HG02642 (cell line): ENCODE measurements at regions not wholly inside any gene's neighbourhood (a gene's known extent, or its start where the extent isn't known, plus 50 kb on each side); places are given as distances from the start of the nearest gene placed in this dataset.

Experiments
- ATAC-seq: cut with Tn5 transposase; IDR thresholded peaks from one replicate; pipeline ENCODE4 v1.9.1; 2021; ENCODE audit warnings: mild to moderate bottlenecking; ENCODE audit not compliant: unreplicated experiment, poor library complexity

DNA sequence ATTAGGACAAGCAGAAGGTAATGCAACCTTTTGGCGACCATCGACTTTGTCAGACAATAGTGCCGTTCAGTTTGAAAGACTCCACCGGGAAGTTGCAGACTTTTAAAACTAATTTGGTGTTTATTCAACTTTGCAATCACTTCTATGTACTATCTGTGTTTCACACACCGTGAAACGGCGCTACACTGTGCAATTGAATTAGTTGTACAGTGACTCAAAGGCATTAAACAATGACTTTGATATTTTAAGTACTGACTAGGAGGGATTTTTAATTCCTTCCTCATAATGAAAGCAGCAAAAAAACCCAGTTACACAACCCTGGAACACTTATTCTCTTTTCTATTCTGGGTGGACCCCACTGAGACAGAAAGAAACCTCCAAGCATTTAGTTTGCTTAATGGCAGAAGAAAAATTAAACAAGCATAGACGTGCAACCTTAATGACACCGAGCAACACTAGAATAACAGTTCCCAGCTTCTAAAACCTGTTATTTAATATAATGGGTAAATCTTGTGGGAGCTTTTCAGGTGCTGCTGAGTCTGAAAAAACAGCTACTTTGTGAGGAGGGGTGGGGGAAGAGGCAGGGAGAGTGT is 176.8 kb downstream of the LMO4 start:
- no peak for ATAC-seq

DNA sequence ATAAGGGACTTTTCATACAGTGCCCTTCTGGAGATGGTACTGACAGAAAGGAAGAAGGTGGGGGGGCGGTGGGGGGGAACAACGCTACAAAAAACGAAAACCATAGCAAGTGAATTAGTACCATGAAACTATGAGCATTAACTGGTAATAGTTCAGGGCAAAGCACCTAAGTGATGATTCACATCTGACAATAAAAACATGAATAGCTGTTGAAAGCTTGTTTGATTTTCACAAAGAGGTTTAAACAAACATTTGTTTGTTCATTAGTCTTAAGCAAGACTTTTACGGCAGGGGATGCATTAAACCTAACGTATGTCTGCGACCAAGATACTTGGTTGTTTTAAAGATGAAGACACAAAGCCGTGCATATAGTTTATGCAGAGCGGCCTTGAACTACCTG is 177.5 kb downstream of the LMO4 start:
- no peak for ATAC-seq

DNA sequence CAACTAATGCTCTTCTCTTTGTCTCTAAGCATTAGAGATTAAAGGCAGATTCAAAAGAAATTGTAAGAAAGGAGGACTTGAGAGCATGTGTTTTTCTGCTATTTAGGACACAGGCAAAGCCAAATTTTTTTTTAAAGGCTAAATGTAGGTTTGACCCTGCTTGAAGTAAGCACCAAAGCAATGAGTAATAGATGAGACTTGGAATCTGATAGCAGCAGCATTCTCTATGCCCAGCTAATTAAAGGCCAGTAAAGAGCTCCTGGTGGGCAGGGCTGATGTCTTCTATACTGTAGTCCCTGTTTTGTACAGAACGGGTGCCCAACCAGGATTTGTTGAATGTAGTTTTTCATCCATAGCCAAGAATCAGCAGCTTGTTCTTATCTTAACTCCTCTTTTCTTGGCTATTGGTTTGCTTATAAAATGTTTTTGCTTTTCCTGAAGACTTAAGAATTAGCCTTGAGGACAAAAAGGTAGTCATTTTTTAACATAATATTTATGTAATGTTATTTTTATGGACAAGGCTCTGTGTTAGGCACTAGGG is 179.6 kb downstream of the LMO4 start:
- ATAC-seq, result no peak

DNA sequence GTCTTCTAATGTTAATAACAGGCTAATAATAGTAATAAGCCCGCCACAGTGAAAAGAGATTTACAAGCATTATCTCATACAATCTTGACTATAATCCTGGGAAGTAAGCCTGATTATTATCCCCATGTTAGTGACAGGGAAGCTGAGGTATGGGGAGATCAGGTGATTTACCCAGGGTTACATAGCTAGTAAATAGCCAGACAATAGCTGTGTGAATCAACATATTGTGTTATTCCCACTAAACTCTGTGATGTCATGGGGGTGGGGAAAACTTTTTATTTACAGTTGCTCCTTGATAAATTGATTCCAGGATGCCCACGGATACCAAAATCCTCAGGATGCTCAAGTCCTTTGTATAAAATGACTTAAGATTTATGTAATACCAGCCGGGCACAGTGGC is 181.9 kb downstream of the LMO4 start:
- no peak for ATAC-seq

DNA sequence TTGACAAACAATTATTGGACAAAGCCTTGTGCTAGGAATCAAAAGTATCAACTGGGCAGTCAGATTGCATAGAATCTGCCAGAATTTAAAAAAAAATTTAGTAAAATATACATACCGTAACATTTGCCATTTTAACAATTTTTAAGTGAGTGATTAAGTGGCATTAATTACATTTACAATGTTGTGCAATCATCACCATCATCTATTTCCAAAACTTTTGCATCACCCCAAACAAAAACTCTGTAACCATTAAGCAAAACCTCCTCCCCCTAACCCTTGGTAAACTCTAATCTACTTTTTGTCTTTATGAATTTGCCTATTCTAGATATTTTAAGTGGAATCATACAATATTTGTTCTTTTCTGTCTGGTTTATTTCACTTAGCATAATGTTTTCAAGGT is 182.8 kb downstream of the LMO4 start:
- ATAC-seq, result no peak

DNA sequence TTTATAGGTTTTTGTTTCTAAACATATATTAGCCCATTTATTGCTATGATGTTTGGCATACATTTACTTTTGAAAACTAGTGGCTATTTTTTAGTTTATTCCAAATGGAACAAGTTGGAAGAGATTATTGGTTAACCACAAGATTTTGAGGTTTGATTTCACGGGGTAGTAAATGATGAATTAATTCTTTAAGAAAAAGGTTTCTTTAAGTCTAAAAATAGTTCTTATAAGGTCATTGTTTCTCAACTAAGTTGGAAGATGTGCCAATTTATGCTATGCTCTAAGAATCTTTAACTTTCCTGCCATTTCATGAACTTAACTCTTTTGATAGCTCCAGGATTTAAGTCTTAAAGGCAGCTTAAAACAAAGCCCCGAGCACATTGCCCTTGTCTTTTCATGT is 183.8 kb downstream of the LMO4 start:
- no peak for ATAC-seq

DNA sequence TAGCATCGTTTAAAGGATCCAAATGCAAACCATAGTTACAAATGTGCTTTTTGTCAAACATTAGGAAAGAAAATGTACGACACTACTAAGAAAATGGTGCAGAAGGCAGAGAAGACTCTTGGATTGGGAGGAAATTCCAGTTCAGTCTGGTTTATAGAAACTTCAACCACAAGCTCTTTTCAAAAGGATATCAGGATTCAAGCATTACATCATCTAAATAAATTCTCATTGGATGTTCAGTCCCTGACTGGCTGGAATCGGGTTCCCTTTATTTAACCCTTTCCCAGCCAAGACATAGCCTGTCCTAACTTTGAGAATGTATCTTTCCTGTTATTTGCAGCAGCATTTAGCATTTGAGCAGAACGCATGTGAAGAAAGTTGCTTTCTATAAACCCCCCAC is 184.6 kb downstream of the LMO4 start:
- no peak for ATAC-seq

DNA sequence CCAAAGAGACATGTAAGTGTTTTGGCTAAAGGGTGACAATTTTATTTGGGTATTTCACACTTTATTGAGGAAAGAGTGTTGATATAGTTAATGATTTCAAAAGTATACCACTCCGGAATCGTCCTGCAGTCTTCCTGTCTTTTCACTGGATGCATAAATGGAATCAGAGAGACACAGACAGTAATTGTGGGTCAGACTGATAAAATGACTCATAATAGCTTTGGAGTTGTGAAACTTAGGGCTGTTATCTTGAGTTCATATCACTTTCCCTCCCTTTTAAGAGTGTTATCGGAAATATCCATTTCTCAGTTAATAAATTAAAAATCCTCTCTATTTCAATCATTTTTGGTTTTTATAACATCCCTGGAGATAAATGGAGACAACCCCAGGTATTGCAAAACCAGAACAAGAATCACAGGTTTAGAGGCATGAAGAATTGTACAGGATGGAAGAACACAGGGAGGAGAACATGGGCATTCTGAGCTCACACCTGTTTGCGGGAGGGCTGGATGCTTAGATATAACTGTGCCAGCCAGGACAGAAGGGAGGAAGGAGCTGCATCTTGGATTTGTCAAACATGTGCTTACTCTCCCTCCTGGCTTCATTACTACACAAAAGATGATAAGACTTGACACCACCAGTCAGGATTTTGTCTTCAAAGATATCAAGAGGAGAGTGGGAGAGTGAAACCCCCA is 185.4 kb downstream of the LMO4 start:
- ATAC-seq, result no peak

DNA sequence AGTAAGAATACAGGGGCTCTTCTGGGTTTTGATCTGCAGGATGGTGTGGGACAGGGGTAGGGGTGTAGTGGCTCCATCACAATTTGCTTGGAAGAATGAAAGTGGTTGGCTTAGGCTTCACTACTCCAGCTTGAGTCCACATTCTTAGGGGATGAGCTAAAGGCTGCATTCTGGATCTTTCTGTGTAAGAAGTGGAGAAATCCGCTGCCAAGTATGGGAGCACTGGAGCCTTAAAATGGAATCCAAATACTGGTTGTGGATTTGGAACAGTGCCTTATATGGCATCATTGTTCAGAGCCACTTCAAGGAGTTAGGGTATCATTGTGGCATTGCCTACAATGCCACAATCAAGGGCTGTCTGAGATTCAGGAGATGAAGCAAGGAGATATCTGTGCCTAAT is 187.1 kb downstream of the LMO4 start:
- ATAC-seq, result no peak

DNA sequence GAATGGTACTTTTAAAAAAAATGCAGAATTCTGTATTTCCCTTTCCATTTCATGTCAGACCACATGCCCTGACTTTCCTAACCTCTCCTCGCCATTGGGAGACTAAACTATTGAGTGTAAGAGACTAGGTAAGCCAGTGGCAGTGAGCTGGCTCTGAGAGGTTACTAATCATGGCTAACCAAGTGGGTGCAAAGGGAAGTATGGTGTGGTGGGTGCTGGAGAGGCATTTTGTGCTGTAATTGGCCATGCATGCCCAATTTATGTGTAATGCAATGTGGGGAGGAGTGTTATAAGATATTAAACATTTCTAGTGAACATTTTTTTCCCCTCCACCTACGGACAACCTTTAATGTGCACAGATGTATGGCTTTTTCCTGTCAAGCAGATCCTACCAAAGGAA is 190.1 kb downstream of the LMO4 start:
- ATAC-seq, result no peak

DNA sequence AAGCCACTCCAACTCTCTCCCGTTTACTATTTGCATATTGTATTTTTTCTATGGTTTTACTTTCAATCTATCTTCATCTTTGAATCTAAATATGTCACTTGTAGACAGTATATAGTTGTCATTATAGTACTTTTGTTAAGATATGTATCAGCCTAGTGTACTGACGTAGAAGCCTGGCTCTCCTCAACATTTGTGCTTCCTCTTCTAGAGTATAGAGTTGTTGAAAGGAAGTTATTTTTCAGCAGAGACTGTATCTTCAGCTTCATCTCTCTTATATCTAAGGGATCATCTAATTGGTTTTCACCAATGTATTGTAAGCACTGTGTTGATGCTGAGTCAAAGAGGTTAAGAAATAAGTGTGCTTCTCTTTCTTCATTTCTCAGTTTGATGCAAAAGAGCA is 192.8 kb downstream of the LMO4 start:
- ATAC-seq, result no peak

DNA sequence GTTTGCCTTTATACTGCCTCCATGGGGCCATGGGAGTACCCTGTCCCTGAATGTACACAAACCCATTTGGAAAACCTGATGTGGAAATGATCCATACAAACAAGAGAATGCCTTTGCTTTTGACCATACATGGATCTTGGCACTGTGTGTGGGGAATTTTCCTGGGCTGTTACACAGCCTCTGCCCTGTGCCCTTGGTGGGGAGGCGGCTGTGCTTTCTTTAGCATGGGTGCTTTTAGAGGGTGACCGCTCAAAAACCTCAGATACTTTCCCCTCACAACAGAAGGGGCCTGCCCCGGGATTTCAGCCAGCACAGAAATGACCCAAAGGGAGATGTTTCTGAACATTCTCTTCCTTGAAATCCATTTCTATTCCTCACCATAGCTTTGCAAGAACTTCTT is 194.8 kb downstream of the LMO4 start:
- no peak for ATAC-seq

DNA sequence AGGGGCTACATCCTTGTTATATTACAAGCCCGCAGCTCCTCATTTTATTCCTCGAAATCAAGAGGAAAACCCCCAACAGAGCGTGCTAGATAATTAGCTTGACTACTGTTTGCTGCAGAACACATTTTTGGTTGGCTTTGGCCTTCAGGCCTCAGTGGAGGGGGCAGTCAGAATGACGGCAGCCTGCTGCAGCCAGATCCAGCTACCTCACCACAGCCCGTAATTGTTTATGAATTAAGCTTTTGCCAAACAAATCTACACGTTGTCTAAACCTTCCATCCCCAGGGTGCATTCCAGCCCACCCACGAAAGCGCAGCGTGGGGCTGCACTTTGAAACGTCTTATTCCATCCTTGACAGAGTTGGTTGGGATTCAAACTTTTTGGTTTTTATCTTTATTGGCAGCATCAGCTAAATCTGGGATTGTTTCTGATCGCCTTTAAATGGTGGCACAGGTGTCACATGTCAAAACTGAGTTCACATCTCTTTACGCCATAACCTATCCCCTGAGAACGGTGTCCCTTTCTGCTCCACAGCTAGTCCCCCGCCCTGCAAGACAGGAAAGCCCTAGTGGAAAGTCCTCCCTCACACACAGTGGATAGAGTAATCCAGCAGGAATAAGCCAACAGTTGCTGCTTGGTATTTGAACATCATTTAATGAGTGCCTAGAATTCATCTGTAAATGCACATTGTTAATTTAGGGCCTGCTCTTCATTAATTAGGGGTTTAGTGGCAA is 195.5 kb downstream of the LMO4 start:
- ATAC-seq, result no peak

DNA sequence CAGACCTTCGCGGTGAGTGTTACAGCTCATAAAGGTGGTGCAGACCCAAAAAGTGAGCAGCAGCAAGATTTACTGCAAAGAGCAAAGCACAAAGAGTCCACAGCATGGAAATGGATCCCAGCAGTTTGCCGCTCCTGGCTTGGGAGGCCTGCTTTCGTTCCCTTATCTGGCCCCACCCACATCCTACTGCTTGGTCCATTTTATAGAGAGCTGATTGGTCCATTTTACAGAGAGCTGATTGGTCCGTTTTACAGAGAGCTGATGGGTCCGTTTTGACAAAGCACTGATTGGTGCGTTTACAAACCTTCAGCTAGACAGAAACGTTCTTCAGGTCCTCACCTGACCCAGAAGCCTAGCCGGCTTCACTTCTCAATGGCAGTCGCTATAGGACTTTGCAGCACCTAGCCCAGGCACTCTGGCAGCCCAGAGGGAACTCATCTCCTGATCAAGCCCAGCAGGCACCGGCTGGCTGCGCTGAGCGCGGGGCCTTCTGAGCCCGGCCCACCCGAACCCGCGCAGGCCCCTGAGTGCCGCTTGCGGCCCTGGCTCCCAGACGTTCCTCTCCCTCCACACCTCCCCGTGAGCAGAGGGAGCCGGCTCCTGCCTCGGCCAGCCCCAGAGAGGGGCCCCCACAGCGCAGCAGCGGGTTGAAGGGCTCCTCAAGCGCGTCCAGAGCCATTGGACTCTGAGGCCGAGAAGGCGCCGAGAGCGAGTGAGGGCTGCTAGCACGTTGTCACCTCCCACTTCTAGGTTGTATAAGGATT is 200.3 kb downstream of the LMO4 start:
- no peak for ATAC-seq

DNA sequence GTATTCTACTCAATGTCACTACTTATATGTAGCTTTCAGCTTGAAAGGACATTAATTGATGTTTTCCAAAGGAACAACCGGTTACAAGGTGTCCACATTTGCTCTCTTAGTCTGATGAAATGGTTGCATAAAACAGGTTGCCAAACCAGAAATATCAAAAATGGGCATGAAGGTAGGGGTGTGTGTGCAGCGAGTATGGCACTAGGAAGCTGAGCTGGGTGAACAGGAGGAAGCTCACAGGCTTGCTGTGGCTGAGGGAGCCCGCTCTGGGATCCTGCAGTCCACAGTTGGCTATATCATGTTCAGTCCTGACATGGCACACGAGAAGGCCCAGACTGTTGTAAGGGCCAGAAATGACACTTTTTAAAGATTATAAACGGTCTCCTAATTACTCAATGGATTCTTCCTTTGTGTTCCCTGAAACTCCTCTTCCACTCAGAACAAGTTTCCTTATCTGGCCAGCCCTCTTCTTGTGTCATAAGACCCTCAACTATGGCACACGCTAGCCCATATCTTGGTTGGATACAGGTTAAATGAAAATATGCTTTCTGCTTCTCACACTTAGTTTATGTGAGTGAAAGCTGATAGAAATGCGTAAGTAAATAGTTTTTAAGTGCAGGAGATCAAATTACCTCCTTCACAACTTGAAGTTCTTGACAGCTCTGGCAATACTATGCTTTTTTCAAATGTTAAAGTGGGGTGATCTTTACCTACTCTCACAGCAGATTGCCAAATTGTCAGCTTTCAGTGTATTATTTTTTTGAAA is 201.5 kb downstream of the LMO4 start:
- no peak for ATAC-seq

DNA sequence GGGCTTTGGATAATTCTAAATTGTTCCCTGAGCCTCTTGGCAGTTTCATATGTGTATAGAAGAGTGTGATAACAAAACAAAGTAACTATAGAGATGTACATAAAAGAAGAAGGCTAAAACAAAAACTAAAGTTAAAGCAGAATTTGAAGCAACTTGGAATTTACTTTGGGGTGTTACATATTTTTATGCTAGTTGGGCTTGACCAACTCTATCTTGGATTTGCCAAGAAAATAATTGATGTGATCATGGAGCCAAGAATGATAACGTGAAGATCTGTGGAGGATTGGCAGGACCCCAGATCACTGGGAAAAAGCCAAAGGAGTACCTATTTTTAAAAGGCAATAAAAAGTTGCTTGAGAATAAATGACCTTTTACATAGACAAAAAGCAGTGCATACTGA is 206.9 kb downstream of the LMO4 start:
- no peak for ATAC-seq

DNA sequence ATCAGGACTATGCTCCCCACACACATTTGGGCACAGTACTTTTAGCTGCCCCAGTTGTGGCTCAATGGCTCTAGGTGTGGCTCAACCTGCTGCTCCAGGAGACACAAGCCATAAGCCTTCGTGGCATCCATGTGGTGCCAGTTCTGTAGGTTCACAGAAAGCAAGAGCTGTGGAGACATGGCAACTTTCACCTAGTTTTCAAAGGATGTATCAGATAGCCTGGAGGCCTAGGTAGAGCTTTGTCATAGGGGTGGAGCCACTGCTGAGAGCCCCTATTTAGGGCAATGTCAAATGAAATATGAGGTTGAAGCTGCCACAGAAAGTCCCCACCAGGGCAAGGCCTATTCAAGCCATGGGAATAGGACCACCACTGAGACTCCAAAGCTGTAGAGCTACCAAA is 210.5 kb downstream of the LMO4 start:
- ATAC-seq, result no peak

DNA sequence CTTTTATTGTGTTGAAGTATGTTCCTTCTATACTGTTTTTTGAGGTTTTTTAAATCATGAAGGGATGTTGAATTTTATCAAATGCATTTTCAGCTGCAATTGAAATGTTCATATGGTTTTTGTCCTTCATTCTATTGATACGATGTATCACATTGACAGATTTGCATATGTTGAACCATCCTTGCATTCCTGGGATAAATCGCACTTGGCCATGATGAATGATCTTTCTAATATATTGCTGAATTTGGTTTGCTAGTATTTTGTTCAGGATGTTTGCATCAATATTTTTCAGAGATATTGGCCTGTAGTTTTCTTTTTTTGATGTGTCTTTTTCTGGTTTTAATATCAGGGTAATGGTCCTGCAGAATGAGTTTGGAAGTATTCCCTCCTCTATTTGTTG is 214.0 kb downstream of the LMO4 start:
- ATAC-seq, result no peak

DNA sequence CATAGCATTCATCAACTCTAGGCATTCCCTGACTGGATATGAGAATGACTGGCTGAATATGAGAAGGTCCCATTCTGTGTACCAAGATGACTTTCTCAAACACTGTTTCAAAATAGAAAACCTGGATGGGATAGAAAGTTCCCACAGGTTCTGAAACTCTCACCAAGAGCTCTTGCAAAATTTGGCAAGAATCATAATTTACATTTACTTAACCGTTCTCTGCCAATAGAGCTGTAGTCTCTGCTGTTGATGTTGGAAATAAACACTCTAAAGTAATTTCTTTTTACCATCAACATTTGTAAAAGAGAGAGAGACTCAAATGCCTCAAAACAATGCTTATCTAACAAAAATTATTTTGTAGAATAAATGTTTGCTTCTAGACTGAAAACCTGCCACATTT is 221.1 kb downstream of the LMO4 start:
- no peak for ATAC-seq

DNA sequence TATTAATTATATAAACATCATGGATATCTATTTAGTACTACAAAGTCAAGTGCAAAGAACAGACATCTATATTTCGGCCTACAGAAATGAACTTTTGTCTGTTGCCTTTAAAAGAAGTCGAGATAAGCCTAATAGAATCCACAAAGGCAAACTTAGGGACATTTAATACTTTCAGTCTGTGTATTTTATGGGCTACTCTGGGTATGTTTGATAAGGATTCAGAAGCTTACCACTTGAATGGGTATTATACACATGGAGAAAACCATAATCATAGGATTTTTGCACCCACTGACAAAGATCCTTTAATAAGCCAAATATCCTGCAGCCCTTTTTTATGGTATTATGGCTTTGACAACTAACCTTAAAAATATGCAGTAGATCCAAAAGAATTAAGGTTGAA is 224.8 kb downstream of the LMO4 start:
- ATAC-seq, result no peak
